SK-N-MC (cell line): ENCODE measurements at regions not wholly inside any gene's neighbourhood (a gene's known extent, or its start where the extent isn't known, plus 50 kb on each side); places are given as distances from the start of the nearest gene placed in this dataset.

Experiments
- DNase-seq: peaks from one replicate; pipeline ENCODE4 v3.0.0-alpha.2; 2011; ENCODE audit warnings: low read depth, low spot score
- H3K27ac ChIP-seq: fragments of 200-600 bp; sonication (generic); 2 replicates; pipeline ENCODE4 v1.5.1; 2016; ENCODE audit warnings: mixed run types
- H3K36me3 ChIP-seq: fragments of 200-600 bp; sonication (generic); 2 replicates; pipeline ENCODE4 v1.6.1; 2017; ENCODE audit warnings: antibody characterized with exemption, low read length, mixed read lengths; ENCODE audit not compliant: insufficient read depth
- H3K4me3 ChIP-seq: fragments of 200-600 bp; sonication (generic); 2 replicates; pipeline ENCODE4 v1.5.1; 2016
- H3K9ac ChIP-seq: fragments of 200-600 bp; sonication (generic); 2 replicates; pipeline ENCODE4 v1.8.0; 2017; ENCODE audit warnings: mixed run types, mixed read lengths; ENCODE audit not compliant: insufficient read length
- H3K9me3 ChIP-seq: fragments of 200-600 bp; sonication (generic); 2 replicates; pipeline ENCODE4 v1.6.1; 2017; ENCODE audit warnings: low read depth, mild to moderate bottlenecking, antibody characterized with exemption, low read length, moderate library complexity, mixed read lengths
- EZH2 ChIP-seq: fragments of 200-600 bp; sonication (generic); IDR thresholded peaks from one replicate; pipeline ENCODE4 v1.6.1; 2017; ENCODE audit warnings: antibody characterized with exemption
- FOXP2 ChIP-seq: optimal IDR thresholded peaks from 2 replicates; pipeline ENCODE3; 2011; ENCODE audit warnings: mild to moderate bottlenecking, moderate library complexity; ENCODE audit not compliant: insufficient read depth; ENCODE audit errors: extremely low read length, control extremely low read depth
- POLR2AphosphoS5 ChIP-seq: IDR thresholded peaks from 2 replicates; pipeline ENCODE4 v1.6.1; 2012; ENCODE audit warnings: mild to moderate bottlenecking, low read depth, low read length, borderline replicate concordance

DNA sequence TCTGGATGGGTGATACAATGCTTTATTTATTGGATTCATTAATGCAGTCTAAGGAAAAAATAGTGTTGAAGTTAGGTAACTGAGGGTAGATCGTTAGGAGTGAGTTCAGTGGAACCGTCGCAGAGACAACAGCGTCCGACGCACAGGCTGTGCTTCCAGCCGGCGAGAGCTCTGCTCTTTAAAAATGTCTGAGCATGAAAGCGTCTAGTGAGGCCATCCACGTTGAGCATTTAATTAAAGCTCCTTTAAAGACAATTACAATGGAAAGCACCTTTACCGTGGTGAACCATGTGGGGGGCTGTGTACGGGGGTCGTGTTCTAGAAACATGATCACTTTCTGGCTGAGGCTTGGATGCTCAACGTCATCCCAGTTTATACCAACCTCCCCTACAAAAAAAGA is 822.7 kb downstream of the GALR1 start:
- H3K9me3 ChIP-seq, result no peaks in the 10 kb centered on the region
- H3K4me3 ChIP-seq, result no peak overlapping the region

DNA sequence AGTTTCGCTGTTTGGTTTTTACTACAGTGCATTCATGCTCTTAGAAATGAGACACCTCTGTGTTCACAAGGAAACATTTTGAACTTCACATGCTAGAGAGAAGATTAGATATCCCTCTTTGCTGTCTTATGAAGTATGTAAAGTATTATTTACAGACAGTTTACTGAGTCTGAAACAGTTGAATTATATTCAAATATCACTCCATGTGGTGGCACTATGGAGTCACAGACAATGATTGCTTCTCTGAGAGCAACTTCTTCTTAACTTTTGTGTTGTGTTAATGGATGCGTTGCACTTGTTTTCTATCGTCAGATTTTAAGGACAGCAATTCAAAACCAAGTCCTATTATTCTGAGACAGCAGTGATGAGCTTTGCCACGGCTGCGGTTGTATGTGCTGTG is 823.6 kb downstream of the GALR1 start:
- no peak for DNase-seq
- H3K9me3 ChIP-seq, result no peaks in the 10 kb centered on the region
- no peak overlapping the region for H3K27ac ChIP-seq
- no peak overlapping the region for H3K9ac ChIP-seq
- no peak overlapping the region for H3K4me3 ChIP-seq
- no peak for TF ChIP-seq POLR2AphosphoS5
- no peak for TF ChIP-seq EZH2
- no peak for TF ChIP-seq FOXP2
- no peaks in the 10 kb centered on the region for H3K36me3 ChIP-seq

More for the DNA sequence above, 822.7 kb downstream of the GALR1 start:
- H3K36me3 ChIP-seq, result no peaks in the 10 kb centered on the region
- H3K27ac ChIP-seq, result no peak overlapping the region
- TF ChIP-seq EZH2, result no peak
- TF ChIP-seq FOXP2, result no peak
- no peak for TF ChIP-seq POLR2AphosphoS5
- no peak overlapping the region for H3K9ac ChIP-seq
- DNase-seq, result no peak

DNA sequence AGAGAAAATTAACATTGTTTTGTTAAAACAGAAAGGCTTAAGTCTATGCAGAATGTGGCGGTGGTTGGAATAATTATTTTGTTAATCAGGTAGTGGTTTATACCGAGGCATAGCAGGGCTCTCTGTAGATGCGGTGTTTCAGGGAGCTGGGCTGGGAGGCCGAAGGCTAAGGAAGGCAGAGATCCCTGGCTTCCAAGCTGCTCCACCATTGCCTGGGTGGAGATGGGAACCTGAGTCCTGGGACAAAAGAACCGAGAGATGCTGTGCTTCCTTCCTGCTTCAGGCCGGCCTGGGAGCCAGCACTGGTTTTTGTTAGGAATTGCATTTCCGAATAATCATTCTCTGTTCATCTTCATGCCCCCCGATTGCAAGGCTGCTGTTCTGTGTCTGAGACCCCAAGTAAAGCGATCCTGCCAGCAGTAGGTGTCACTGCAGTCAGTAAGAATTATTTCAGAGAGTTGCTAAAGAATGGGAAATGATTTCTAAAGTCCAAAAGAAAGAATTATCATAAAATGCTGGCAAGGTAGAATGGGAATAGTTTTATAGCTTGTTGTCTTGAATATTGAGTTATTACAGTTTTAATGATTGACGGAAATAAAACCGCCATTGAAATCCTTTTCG is 824.9 kb downstream of the GALR1 start:
- H3K36me3 ChIP-seq, result no peaks in the 10 kb centered on the region
- H3K9me3 ChIP-seq, result no peaks in the 10 kb centered on the region
- H3K9ac ChIP-seq, result no peak overlapping the region
- no peak overlapping the region for H3K27ac ChIP-seq
- no peak for DNase-seq
- TF ChIP-seq FOXP2, result no peak
- TF ChIP-seq POLR2AphosphoS5, result no peak
- TF ChIP-seq EZH2, result no peak
- no peak overlapping the region for H3K4me3 ChIP-seq

DNA sequence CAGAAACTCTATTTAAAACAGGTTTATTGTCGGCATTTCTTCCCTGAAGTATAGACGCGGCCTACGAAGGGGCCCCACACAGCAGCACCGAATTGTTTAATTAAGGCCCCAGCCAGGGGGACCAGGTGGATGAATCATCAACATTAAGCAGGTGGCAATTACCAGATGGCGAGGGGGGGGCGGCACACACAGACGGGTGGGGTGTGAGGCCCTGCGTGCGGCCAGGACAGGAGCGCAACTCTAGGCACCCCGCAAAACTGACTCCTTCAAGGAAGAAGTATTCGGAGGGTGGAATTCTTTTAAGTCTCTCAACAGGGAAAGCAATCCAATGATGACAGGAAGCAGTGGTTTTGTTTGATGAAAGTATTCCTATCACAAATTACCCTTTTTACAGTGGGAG is 830.4 kb downstream of the GALR1 start:
- H3K9me3 ChIP-seq, result no peaks in the 10 kb centered on the region
- no peak overlapping the region for H3K4me3 ChIP-seq
- H3K36me3 ChIP-seq, result no peaks in the 10 kb centered on the region
- H3K9ac ChIP-seq, result no peak overlapping the region
- TF ChIP-seq EZH2, result no peak
- no peak for TF ChIP-seq FOXP2
- TF ChIP-seq POLR2AphosphoS5, result no peak
- H3K27ac ChIP-seq, result no peak overlapping the region
- no peak for DNase-seq

DNA sequence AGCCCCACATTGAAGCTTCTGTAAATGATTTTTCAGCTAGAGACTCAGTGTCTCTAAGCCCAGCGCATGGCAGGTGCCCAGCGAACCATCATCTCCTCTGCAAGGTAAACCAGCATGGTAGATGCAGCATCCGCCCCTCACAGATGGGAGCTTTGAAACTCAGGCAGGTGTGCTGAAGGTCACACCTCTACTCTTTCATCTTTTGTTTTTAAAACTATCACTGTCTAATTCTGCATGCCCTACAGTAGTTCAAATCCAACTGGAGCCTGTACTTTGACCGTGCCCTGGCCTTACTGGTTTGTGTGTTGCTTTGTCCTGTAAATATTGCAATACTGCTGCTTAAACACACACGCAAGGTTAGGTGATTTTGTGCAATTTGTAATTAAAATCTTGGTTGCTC is 831.1 kb downstream of the GALR1 start:
- no peak overlapping the region for H3K9ac ChIP-seq
- no peak for TF ChIP-seq POLR2AphosphoS5
- TF ChIP-seq FOXP2, result no peak
- no peak for TF ChIP-seq EZH2

DNA sequence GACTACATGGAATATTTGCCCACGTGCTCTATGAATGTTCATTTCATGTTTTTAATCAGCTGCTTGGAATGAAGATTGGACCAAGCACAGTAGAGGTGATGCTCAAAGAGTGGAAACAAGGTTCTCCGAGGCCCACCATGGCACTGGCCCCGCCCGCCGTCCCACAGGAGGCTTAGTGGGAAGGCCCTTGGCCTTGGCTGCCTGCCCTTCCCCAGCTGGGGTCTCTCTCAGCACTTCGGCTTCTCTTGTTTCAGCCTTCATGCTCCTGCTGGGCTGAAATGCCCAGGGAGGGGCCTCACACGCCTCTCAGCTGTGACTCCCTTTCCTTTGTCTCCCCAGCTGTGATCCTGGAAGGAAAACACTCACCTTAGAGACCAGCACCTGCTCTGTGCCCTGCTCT is 833.2 kb downstream of the GALR1 start:
- no peaks in the 10 kb centered on the region for H3K36me3 ChIP-seq
- H3K4me3 ChIP-seq, result no peak overlapping the region
- DNase-seq, result no peak
- TF ChIP-seq POLR2AphosphoS5, result no peak
- TF ChIP-seq FOXP2, result no peak
- TF ChIP-seq EZH2, result no peak
- H3K9ac ChIP-seq, result no peak overlapping the region
- no peaks in the 10 kb centered on the region for H3K9me3 ChIP-seq
- no peak overlapping the region for H3K27ac ChIP-seq

More for the DNA sequence above, 831.1 kb downstream of the GALR1 start:
- H3K9me3 ChIP-seq, result no peaks in the 10 kb centered on the region
- H3K27ac ChIP-seq, result no peak overlapping the region
- DNase-seq, result no peak
- no peaks in the 10 kb centered on the region for H3K36me3 ChIP-seq
- H3K4me3 ChIP-seq, result no peak overlapping the region

DNA sequence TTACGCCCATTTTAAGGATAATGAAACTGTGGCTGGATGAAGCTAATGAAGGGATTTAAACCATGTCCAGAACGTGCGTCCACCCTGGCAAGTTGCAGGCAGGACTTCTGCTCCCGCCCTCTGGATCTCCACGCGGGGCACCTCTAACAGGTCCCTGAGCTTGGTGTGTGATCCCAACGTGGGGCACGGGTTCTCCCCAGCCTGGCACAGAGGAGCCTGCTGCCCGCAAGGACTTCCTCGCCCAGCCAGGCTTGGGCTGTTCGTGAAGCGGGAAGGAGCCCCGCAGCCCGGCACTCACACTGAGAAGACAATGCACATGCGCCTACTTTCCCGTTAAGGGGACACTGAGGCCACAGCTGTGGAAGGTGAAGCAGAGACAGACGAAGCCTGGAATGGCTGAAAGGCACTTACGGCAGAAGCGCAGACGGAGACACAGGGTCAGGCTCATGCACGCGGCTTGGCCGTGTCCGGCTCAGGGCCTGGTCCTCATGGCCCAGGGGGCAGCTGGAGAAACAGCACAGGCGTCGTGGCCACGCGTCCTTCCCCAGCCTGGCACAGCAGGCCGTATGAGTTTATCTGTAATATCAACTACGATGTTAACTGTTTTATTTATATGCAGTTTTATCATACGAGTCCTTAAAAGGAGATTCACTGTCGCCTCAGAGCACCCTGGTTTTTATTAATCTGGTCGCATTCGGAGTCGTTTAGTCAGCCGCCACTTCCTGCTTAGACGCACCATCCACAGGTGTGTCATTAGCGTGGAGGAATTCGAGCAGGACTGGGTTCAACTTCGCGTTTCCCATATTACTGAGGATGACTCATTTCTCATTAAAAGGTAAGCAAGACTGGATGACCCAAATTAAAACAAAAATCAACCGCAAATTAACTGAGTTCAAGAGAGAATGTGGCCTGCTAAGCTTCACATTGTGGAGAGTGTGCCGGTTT is 835.9 kb downstream of the GALR1 start:
- H3K9me3 ChIP-seq, result no peaks in the 10 kb centered on the region
- H3K36me3 ChIP-seq, result no peaks in the 10 kb centered on the region
- no peak overlapping the region for H3K4me3 ChIP-seq
- H3K9ac ChIP-seq, result no peak overlapping the region
- no peak for DNase-seq
- no peak for TF ChIP-seq POLR2AphosphoS5
- TF ChIP-seq FOXP2, result no peak
- TF ChIP-seq EZH2, result no peak
- H3K27ac ChIP-seq, result no peak overlapping the region

DNA sequence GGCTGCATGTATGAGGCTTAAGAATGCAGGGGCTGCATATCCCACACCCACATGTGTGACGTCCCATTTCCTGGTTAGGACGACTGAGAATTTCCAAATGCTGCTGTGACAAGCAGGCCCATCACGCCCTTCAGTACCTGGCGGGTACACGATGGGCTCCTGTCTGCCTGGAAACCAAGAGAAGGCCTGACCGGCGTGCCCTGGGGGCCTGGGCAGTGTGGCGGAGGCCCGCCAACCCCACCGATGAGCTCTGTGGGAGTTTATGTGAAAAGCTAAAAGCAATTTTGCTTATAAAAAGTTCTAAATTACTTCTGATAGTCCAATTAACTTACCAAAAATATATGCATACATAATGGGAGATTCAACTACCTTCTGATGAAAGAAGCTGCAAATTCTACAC is 837.3 kb downstream of the GALR1 start:
- no peak for DNase-seq
- Histone ChIP-seq H3K9me3 (no peaks in the 10 kb centered on the region), H3K36me3 (no peaks in the 10 kb centered on the region), H3K4me3 (no peak overlapping the region), H3K27ac (no peak overlapping the region), H3K9ac (no peak overlapping the region)
- TF ChIP-seq POLR2AphosphoS5 (no peak), EZH2 (no peak), FOXP2 (no peak)
